A549 (cell line): ENCODE measurements at regions not wholly inside any gene's neighbourhood (a gene's known extent, or its start where the extent isn't known, plus 50 kb on each side); places are given as distances from the start of the nearest gene placed in this dataset.
A peak's percentile ranks its signal among the peaks of the same experiment; 100 is the strongest.

ENCODE experiments used
- ATAC-seq, 2 experiments: fragments of 200-7000 bp in 1 of 2; fragments of >200 bp in 1 of 2; cut with Nextera tagmentation in 1 of 2; cut with Tn5 transposase in 1 of 2; 3 replicates each; pipeline versions ENCODE4 v1.8.0 to v1.9.1; 2018 to 2020; ENCODE audit warnings: mild to moderate bottlenecking in 1 of 2, moderate library complexity in 1 of 2
- CTCF ChIA-PET: fragments of 300-600 bp; sonication (Branson Sonifier 250); formaldehyde crosslinking; extraction: SDS; loops from one replicate; lab custom pipeline; 2021; ENCODE audit warnings: antibody characterized with exemption, inconsistent platforms; lab: Yijun Ruan, JAX
- POLR2A ChIA-PET: fragments of 350-600 bp; formaldehyde crosslinking; extraction: SDS; loops from one replicate; lab custom pipeline; 2021; ENCODE audit warnings: antibody characterized with exemption, inconsistent platforms; lab: Yijun Ruan, JAX
- DNase-seq, 2 experiments: peaks; one replicate each; pipeline versions ENCODE4 v3.0.0 to v3.0.0-alpha.2; 2011 to 2016; ENCODE audit warnings: low read depth in 1 of 2, low spot score in 1 of 2
- FAIRE-seq: peaks from 2 replicates; lab custom pipeline; 2011; peaks lifted over from hg19 to GRCh38; lab: Jason Lieb, UNC
- H3K27ac ChIP-seq, 2 experiments: fragments of >200 bp; sonication (Bioruptor Twin); formaldehyde crosslinking; 3 replicates each; pipeline ENCODE4 v1.5.1; 2016 to 2017
- H3K4me1 ChIP-seq: fragments of >200 bp; sonication (Bioruptor Twin); formaldehyde crosslinking; 3 replicates; pipeline ENCODE4 v1.6.1; 2016
- H3K4me2 ChIP-seq: fragments of >200 bp; sonication (Bioruptor Twin); formaldehyde crosslinking; 3 replicates; pipeline ENCODE4 v1.6.1; 2016
- H3K4me3 ChIP-seq: fragments of >200 bp; sonication (Bioruptor Twin); formaldehyde crosslinking; 3 replicates; pipeline ENCODE4 v1.5.1; 2016
- H3K9me3 ChIP-seq: fragments of >200 bp; sonication (Bioruptor Twin); formaldehyde crosslinking; 3 replicates; pipeline ENCODE4 v1.6.1; 2016
- CHD2 ChIP-seq: fragments of 150-350 bp; IDR thresholded peaks from 2 replicates; pipeline ENCODE4 v1.6.1; 2014; ENCODE audit warnings: low read length; ENCODE audit not compliant: partially characterized antibody
- EHMT2 ChIP-seq: fragments of 200-600 bp; sonication (generic); IDR thresholded peaks from 2 replicates; pipeline ENCODE4 v1.6.1; 2016; ENCODE audit warnings: antibody characterized with exemption, low read depth, mild to moderate bottlenecking, moderate library complexity
- FOSL2 ChIP-seq, 2 experiments: fragments of 450-650 bp in 1 of 2; fragments of >200 bp in 1 of 2; sonication (Bioruptor Twin) in 1 of 2; formaldehyde crosslinking; IDR thresholded peaks; 2 replicates each; pipeline versions ENCODE4 v1.5.0 to v1.6.1; 2016 to 2020; ENCODE audit warnings: mild to moderate bottlenecking in 1 of 2, moderate library complexity in 1 of 2
- FOXS1 ChIP-seq: fragments of 250-450 bp; sonication (Bioruptor Pico); IDR thresholded peaks from 2 replicates; pipeline ENCODE4 v1.5.0; 2020; ENCODE audit warnings: mild to moderate bottlenecking, moderate library complexity
- HOXB13 ChIP-seq: fragments of 250-450 bp; sonication (Bioruptor Pico); IDR thresholded peaks from 2 replicates; pipeline ENCODE4 v1.5.0; 2020; ENCODE audit warnings: low read depth, mild to moderate bottlenecking, moderate library complexity
- HOXB5 ChIP-seq: fragments of 250-450 bp; sonication (Bioruptor Pico); IDR thresholded peaks from 2 replicates; pipeline ENCODE4 v1.5.0; 2020; ENCODE audit warnings: mild to moderate bottlenecking, moderate library complexity
- KDM1A ChIP-seq: fragments of 200-600 bp; sonication (generic); IDR thresholded peaks from 2 replicates; pipeline ENCODE4 v1.6.1; 2016; ENCODE audit warnings: low read depth, mild to moderate bottlenecking
- MAZ ChIP-seq: fragments of 150-350 bp; IDR thresholded peaks from 2 replicates; pipeline ENCODE4 v1.6.1; 2014; ENCODE audit warnings: antibody characterized with exemption, low read depth, low read length, borderline replicate concordance
- NR3C1 ChIP-seq: fragments of >200 bp; sonication (Bioruptor Twin); formaldehyde crosslinking; IDR thresholded peaks from 3 replicates; pipeline ENCODE4 v1.6.1; 2017
- RAD21 ChIP-seq, 2 experiments: fragments of >200 bp in 1 of 2; sonication (Bioruptor Twin) in 1 of 2; formaldehyde crosslinking in 1 of 2; IDR thresholded peaks in 1 of 2; conservative IDR thresholded peaks in 1 of 2; 2 replicates in 1 of 2; 3 replicates in 1 of 2; pipeline ENCODE4 v1.6.1; 2012 to 2018; ENCODE audit warnings: inconsistent platforms in 1 of 2
- RARB ChIP-seq: fragments of 250-450 bp; sonication (Bioruptor Pico); IDR thresholded peaks from 2 replicates; pipeline ENCODE4 v1.8.0; 2021; ENCODE audit warnings: mild to moderate bottlenecking, moderate library complexity
- ZC3H11A ChIP-seq: fragments of 450-650 bp; IDR thresholded peaks from 2 replicates; pipeline ENCODE4 v1.6.1; 2014; ENCODE audit warnings: antibody characterized with exemption, mild to moderate bottlenecking
- WGBS: methylation state at CpG from one replicate; pipeline ENCODE4 v1.1.6; 2017; ENCODE audit errors: missing lambda C conversion rate; 5-methylcytosine and 5-hydroxymethylcytosine counted together
- TF ChIP-seq, protein P1 (sequence below): fragments of >200 bp; sonication (Bioruptor Twin); formaldehyde crosslinking; IDR thresholded peaks from 2 replicates; pipeline ENCODE4 v1.6.1; 2016
- TF ChIP-seq, protein P2 (sequence below): fragments of 250-450 bp; sonication (Bioruptor Pico); IDR thresholded peaks from 2 replicates; pipeline ENCODE4 v1.5.0; 2020; ENCODE audit warnings: low read depth, mild to moderate bottlenecking, moderate library complexity
- TF ChIP-seq, protein P3 (sequence below): IDR thresholded peaks from 2 replicates; pipeline ENCODE4 v1.6.1; 2012; ENCODE audit warnings: low read depth, borderline replicate concordance
- TF ChIP-seq, protein P4 (sequence below): fragments of >200 bp; sonication (Bioruptor Twin); formaldehyde crosslinking; IDR thresholded peaks from 3 replicates; pipeline ENCODE4 v1.5.1; 2016
- TF ChIP-seq, protein P5 (sequence below): IDR thresholded peaks from 2 replicates; pipeline ENCODE4 v1.6.1; 2012

DNA sequence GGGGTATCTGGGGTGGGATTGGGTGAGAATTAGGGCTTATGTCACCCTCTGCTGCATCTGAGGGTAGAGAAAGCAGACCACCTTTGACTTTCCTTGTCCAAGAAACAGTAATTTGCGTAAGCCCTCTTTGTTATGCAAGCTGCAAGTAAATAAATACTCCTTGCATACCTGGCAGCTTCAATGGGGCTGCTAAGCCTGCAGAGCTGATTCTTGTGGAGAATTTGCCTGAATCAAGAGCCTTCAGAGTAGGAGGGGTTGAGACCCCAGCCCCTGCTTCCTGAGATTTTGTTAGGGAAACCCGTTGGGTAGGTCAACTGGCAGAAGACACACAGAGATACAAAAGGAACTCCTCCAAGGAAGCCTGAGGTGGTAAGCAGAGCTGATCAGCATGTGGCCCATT lies 515.1 kb downstream of the DMAC1 start:
- FAIRE-seq, result no peak

DNA sequence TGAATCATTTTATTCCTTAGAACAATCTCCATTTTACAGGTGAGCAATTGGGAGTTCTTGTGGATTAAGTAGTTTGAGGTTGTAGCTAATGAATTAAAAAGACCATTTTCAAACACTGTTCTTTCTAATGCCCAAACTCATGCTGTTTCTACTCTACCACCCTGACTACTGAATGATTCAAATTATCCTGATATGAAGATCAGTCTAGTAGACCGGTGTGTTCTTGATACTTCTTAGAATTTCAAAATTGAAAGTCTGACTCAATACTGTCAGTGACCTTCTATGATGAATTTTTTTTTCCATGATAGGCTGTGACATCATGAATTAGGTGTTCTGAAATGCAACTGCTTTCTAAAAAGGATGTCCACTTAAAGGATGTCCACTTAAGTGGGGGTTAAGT lies 515.5 kb downstream of the DMAC1 start:
- DNase-seq (no peak), FAIRE-seq (no peak)
- H3K4me1 ChIP-seq, result no peaks in the 10 kb centered on the region
- H3K4me2 ChIP-seq, result no peak overlapping the region
- POLR2A ChIA-PET, result no interaction called here
- no peak for TF ChIP-seq HOXB5 (CRISPR knock-in tag)
- TF ChIP-seq, protein P1, sequence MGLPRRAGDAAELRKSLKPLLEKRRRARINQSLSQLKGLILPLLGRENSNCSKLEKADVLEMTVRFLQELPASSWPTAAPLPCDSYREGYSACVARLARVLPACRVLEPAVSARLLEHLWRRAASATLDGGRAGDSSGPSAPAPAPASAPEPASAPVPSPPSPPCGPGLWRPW, result no peak
- no peak for TF ChIP-seq NR3C1
- no peak for TF ChIP-seq KDM1A
- TF ChIP-seq, all 56 proteins: peak for 0
- no peaks in the 10 kb centered on the region for H3K9me3 ChIP-seq
- H3K27ac ChIP-seq, result no peak overlapping the region
- no peak overlapping the region for H3K4me3 ChIP-seq
- ATAC-seq, result no peak
- WGBS, result 0% methylated on average over 1 of the region's 1 CpG
- CTCF ChIA-PET, result interaction anchor here (0.6 kb wide), 1 partner anchor 15 kb away, joined by 4 read pairs; no protein-coding TSS in a partner anchor

More for the DNA sequence above, 515.1 kb downstream of the DMAC1 start:
- no peak for DNase-seq
- no peak for ATAC-seq
- WGBS, result 8% methylated on average over 2 of the region's 2 CpGs
- no peaks in the 10 kb centered on the region for H3K4me1 ChIP-seq
- no peak overlapping the region for H3K4me3 ChIP-seq
- no peak for TF ChIP-seq HOXB13 (CRISPR knock-in tag)
- no peak for TF ChIP-seq MAZ
- TF ChIP-seq, protein P2, sequence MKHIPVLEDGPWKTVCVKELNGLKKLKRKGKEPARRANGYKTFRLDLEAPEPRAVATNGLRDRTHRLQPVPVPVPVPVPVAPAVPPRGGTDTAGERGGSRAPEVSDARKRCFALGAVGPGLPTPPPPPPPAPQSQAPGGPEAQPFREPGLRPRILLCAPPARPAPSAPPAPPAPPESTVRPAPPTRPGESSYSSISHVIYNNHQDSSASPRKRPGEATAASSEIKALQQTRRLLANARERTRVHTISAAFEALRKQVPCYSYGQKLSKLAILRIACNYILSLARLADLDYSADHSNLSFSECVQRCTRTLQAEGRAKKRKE (CRISPR knock-in tag), result no peak
- TF ChIP-seq EHMT2, result no peak
- TF ChIP-seq FOXS1, result no peak
- TF ChIP-seq CHD2, result no peak
- H3K27ac ChIP-seq, result no peak overlapping the region
- CTCF ChIA-PET, result no interaction called here
- no peaks in the 10 kb centered on the region for H3K9me3 ChIP-seq
- POLR2A ChIA-PET, result no interaction called here
- H3K4me2 ChIP-seq, result no peak overlapping the region

DNA sequence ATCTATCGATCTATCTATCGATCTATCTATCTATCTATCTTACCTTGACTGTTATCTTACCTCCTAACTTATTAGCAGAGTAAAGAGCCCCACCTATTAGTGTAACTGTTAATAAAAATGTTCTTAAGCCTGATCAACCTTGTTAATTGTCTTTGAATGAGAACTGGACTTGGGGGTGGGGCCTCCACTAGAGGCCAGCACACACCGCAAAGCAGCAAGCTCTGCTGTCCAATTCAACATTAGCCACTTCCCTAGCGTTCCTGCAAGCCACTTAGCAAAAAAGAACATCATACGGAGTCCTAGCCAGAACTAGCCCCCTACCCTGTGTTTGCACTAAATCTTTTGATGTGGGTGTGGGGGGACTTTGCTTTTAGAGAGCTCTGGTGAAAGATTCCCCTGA lies 515.8 kb downstream of the KDM4C start:
- peak in 1 of 2 experiments; percentile 73; a peak in 2 of 6 replicates for ATAC-seq
- H3K4me2 ChIP-seq, result no peak overlapping the region
- DNase-seq, result peak in 1 of 2 experiments; percentile 29
- TF ChIP-seq, protein P3, sequence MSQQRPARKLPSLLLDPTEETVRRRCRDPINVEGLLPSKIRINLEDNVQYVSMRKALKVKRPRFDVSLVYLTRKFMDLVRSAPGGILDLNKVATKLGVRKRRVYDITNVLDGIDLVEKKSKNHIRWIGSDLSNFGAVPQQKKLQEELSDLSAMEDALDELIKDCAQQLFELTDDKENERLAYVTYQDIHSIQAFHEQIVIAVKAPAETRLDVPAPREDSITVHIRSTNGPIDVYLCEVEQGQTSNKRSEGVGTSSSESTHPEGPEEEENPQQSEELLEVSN, result no peak
- TF ChIP-seq, protein P4, sequence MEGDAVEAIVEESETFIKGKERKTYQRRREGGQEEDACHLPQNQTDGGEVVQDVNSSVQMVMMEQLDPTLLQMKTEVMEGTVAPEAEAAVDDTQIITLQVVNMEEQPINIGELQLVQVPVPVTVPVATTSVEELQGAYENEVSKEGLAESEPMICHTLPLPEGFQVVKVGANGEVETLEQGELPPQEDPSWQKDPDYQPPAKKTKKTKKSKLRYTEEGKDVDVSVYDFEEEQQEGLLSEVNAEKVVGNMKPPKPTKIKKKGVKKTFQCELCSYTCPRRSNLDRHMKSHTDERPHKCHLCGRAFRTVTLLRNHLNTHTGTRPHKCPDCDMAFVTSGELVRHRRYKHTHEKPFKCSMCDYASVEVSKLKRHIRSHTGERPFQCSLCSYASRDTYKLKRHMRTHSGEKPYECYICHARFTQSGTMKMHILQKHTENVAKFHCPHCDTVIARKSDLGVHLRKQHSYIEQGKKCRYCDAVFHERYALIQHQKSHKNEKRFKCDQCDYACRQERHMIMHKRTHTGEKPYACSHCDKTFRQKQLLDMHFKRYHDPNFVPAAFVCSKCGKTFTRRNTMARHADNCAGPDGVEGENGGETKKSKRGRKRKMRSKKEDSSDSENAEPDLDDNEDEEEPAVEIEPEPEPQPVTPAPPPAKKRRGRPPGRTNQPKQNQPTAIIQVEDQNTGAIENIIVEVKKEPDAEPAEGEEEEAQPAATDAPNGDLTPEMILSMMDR, result peak; percentile 37
- TF ChIP-seq RAD21 (conservative IDR thresholded peaks at IDR 0.05 in 1 of 2, IDR thresholded peaks at IDR 0.05 in 1 of 2), result peak; percentile 57 to 63; a peak in 4 of 5 replicates
- TF ChIP-seq, all 56 proteins: peak for 2
- H3K4me3 ChIP-seq, result no peak overlapping the region
- H3K9me3 ChIP-seq, result no peaks in the 10 kb centered on the region
- no peak overlapping the region for H3K27ac ChIP-seq
- CTCF ChIA-PET, result interaction anchor here (1.2 kb wide), 2 partner anchors 45 to 207 kb away, joined by 3 read pairs; no protein-coding TSS in a partner anchor
- no peak for FAIRE-seq
- no peaks in the 10 kb centered on the region for H3K4me1 ChIP-seq
- POLR2A ChIA-PET, result no interaction called here
- whole genome bisulfite sequencing, result 29% methylated on average over 5 of the region's 5 CpGs

DNA sequence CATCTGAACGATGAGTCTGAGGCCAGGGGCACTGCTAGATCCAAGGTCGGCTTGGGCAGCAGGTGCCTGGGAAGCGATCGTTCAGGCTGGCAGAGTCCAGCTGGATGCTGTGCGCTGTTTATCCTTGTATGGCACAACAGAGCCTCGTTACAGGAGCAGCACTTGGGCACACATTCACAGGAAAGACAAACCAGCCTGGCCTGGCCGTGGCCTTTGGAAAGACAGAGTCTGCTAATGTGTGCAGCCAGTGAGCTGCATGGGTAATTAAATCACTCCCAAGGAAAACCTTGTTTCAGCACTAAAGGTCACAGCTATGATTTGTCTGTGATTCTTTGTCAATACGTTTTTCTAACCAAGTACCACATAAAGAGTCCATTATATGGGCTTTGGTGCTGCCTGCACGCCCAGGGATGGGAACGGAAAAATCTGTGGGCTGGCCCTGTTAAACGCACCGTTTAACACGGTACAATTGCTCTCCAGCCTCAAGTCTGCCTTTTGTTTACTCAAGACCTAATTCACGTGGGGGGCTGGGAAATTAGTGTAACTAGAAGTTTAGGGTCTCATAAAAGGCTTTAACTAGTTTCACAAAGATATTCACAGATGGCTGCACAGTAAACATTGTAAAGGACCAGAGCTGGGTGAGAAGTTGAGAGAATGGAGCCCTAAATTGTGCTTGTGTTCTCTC lies 509.3 kb downstream of the KDM4C start:
- WGBS, result 45% methylated on average over 14 of the region's 14 CpGs
- Histone ChIP-seq H3K4me3 (no peak overlapping the region), H3K27ac (no peak overlapping the region)
- POLR2A ChIA-PET, result no interaction called here
- ATAC-seq, result no peak
- no peak for TF ChIP-seq RARB (CRISPR knock-in tag)
- no peak for TF ChIP-seq ZC3H11A
- TF ChIP-seq HOXB5 (CRISPR knock-in tag), result no peak
- TF ChIP-seq, protein P5, sequence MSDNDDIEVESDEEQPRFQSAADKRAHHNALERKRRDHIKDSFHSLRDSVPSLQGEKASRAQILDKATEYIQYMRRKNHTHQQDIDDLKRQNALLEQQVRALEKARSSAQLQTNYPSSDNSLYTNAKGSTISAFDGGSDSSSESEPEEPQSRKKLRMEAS, result no peak
- TF ChIP-seq FOSL2 (IDR thresholded peaks at IDR 0.05), result no peak
- no peak for TF ChIP-seq FOSL2 (CRISPR knock-in tag; IDR thresholded peaks at IDR 0.05)
- TF ChIP-seq, all 56 proteins: peak for 0
- CTCF ChIA-PET, result interaction anchor here (1.4 to 1.7 kb wide), 2 partner anchors 10 to 214 kb away, joined by 3 to 5 read pairs; no protein-coding TSS in a partner anchor
- Histone ChIP-seq H3K9me3 (no peaks in the 10 kb centered on the region), H3K4me1 (no peaks in the 10 kb centered on the region), H3K4me2 (no peak overlapping the region)
- no peak for DNase-seq
- FAIRE-seq, result no peak
